Right lobe of liver (tissue), 6 donors: ENCODE measurements at regions not wholly inside any gene's neighbourhood (a gene's known extent, or its start where the extent isn't known, plus 50 kb on each side); places are given as distances from the start of the nearest gene placed in this dataset.

Source experiments
- ATAC-seq, 4 donors: fragments of 200-7000 bp; cut with Tn5 transposase; one replicate each; pipeline ENCODE4 v1.9.1; 2020; ENCODE audit warnings: mild to moderate bottlenecking in 4 of 4, moderate library complexity in 4 of 4
- DNase-seq, 3 donors: peaks; one replicate each; pipeline ENCODE4 v3.0.0-alpha.2; 2020
- H3K27ac ChIP-seq, 3 donors: fragments of 200-600 bp; one replicate each; pipeline ENCODE4 v1.8.0; 2022
- H3K27me3 ChIP-seq, 2 donors: fragments of 200-600 bp; one replicate each; pipeline ENCODE4 v1.8.0; 2022
- H3K36me3 ChIP-seq, 4 donors: fragments of 200-600 bp; sonication (generic) in 1 of 4; one replicate each; pipeline versions ENCODE4 v1.5.1 to v1.8.0; 2017 to 2022; ENCODE audit warnings: control low read depth in 1 of 4
- H3K4me1 ChIP-seq, 4 donors: fragments of 200-600 bp; sonication (generic) in 1 of 4; one replicate each; pipeline versions ENCODE4 v1.5.1 to v1.8.0; 2017 to 2022; ENCODE audit warnings: control low read depth in 1 of 4
- H3K4me3 ChIP-seq, 3 donors: fragments of 200-600 bp; one replicate each; pipeline ENCODE4 v1.8.0; 2022
- H3K9me3 ChIP-seq, 4 donors: fragments of 200-600 bp; sonication (generic) in 1 of 4; one replicate each; pipeline versions ENCODE4 v1.5.1 to v1.8.0; 2017 to 2022; ENCODE audit warnings: control low read depth in 1 of 4
- CTCF ChIP-seq, 4 donors: fragments of 200-600 bp in 3 of 4; fragments of 450-650 bp in 1 of 4; IDR thresholded peaks; one replicate each; pipeline versions ENCODE4 v1.5.1 to v1.8.0; 2016 to 2022; ENCODE audit warnings: antibody characterized with exemption in 4 of 4, mild to moderate bottlenecking in 2 of 4
- POLR2A ChIP-seq: fragments of 450-650 bp; IDR thresholded peaks from one replicate; pipeline ENCODE4 v1.6.1; 2017; ENCODE audit warnings: antibody characterized with exemption, mild to moderate bottlenecking
- WGBS: methylation state at CpG from one replicate; pipeline ENCODE4 v1.1.6; 2018; ENCODE audit warnings: low coverage, low lambda C conversion rate; ENCODE audit not compliant: insufficient coverage; ENCODE audit errors: missing lambda C conversion rate; 5-methylcytosine and 5-hydroxymethylcytosine counted together
- intact Hi-C, 2 donors: fragments of 100-400 bp; cut with DNase I; formaldehyde crosslinking; loops; one replicate each; pipeline versions ENCODE4 v1.11.2 to v1.14.1; 2022
- donor health status: DM: no; HTN: yes; CAD: no.
- donor health status: DM: no; HTN: no; CAD: no.
- donor health status: DM: no; HTN: no; CAD: no.
- donor health status: DM: no; HTN: yes; CAD: no.
- donor health status: DM: no; HTN: yes; CAD: no.

- Histone ChIP-seq H3K27ac (no peak overlapping the region), H3K36me3 (no peaks in the 10 kb centered on the region), H3K4me1 (no peaks in the 10 kb centered on the region), H3K27me3 (no peaks in the 10 kb centered on the region), H3K9me3 (no peaks in the 10 kb centered on the region), H3K4me3 (no peak overlapping the region)
- DNase-seq: no peak
- intact Hi-C loops: no loop called here
- TF ChIP-seq CTCF (IDR thresholded peaks at IDR 0.05) (no peak), POLR2A (no peak)
- WGBS: 35% methylated on average over 10 of the region's 10 CpGs
- ATAC-seq: no peak
These were observed 83.8 kb upstream of the STC2 start for GRCh38 chr5:173411791-173412555.

- H3K27ac ChIP-seq: no peak overlapping the region
- no peak overlapping the region for H3K4me3 ChIP-seq
- 69% methylated on average over 7 of the region's 9 CpGs for WGBS
- H3K36me3 ChIP-seq: no peaks in the 10 kb centered on the region
- ATAC-seq: no peak
- no peaks in the 10 kb centered on the region for H3K9me3 ChIP-seq
- no peaks in the 10 kb centered on the region for H3K4me1 ChIP-seq
- DNase-seq: no peak
- TF ChIP-seq POLR2A: no peak
- intact Hi-C loops: no loop called here
- no peaks in the 10 kb centered on the region for H3K27me3 ChIP-seq
These were observed 82.4 kb upstream of the STC2 start for GRCh38 chr5:173410459-173411233.

- intact Hi-C loops: no loop called here
- 68% methylated on average over 1 of the region's 1 CpG for WGBS
These were observed 80.7 kb upstream of the STC2 start for GRCh38 chr5:173408946-173409345.

GRCh38 chr5:173399851-173400250, 71.6 kb upstream of the STC2 start:
- ATAC-seq (no peak), DNase-seq (no peak)
- H3K27ac ChIP-seq: no peak overlapping the region
- 29% methylated on average over 2 of the region's 2 CpGs for WGBS
- H3K4me3 ChIP-seq: no peak overlapping the region
- no peaks in the 10 kb centered on the region for H3K36me3 ChIP-seq
- H3K9me3 ChIP-seq: no peaks in the 10 kb centered on the region
- no peaks in the 10 kb centered on the region for H3K4me1 ChIP-seq
- no peaks in the 10 kb centered on the region for H3K27me3 ChIP-seq
- intact Hi-C loops: no loop called here
- no peak for TF ChIP-seq CTCF (IDR thresholded peaks at IDR 0.05)
- TF ChIP-seq POLR2A: no peak

More at GRCh38 chr5:173408946-173409345, 80.7 kb upstream of the STC2 start:
- no peaks in the 10 kb centered on the region for H3K9me3 ChIP-seq
- H3K27me3 ChIP-seq: no peaks in the 10 kb centered on the region
- no peak overlapping the region for H3K4me3 ChIP-seq
- no peak overlapping the region for H3K27ac ChIP-seq
- no peaks in the 10 kb centered on the region for H3K36me3 ChIP-seq
- TF ChIP-seq CTCF (IDR thresholded peaks at IDR 0.05) (no peak), POLR2A (no peak)
- DNase-seq (no peak), ATAC-seq (no peak)
- H3K4me1 ChIP-seq: no peaks in the 10 kb centered on the region

GRCh38 chr5:173397516-173397915, 69.3 kb upstream of the STC2 start:
- Histone ChIP-seq H3K36me3 (no peaks in the 10 kb centered on the region), H3K27me3 (no peaks in the 10 kb centered on the region), H3K4me3 (no peak overlapping the region), H3K27ac (no peak overlapping the region), H3K4me1 (no peaks in the 10 kb centered on the region), H3K9me3 (no peaks in the 10 kb centered on the region)
- TF ChIP-seq POLR2A (no peak), CTCF (IDR thresholded peaks at IDR 0.05) (no peak)
- WGBS: 32% methylated on average over 5 of the region's 6 CpGs
- DNase-seq (peak in 1 of 3 donors; percentile 10), ATAC-seq (no peak)
- intact Hi-C loops: no loop called here
